NCI-H146 (cell line): ENCODE measurements at regions not wholly inside any gene's neighbourhood (a gene's known extent, or its start where the extent isn't known, plus 50 kb on each side); places are given as distances from the start of the nearest gene placed in this dataset.
"Not testable (repeated sequence)": the region's sequence is repeated elsewhere in the genome, so short reads cannot be mapped to it uniquely, and the experiment has no call there.

Source experiments
- DNase-seq: peaks from one replicate; lab custom pipeline; 2025; lab: John Stamatoyannopoulos, UW

DNA sequence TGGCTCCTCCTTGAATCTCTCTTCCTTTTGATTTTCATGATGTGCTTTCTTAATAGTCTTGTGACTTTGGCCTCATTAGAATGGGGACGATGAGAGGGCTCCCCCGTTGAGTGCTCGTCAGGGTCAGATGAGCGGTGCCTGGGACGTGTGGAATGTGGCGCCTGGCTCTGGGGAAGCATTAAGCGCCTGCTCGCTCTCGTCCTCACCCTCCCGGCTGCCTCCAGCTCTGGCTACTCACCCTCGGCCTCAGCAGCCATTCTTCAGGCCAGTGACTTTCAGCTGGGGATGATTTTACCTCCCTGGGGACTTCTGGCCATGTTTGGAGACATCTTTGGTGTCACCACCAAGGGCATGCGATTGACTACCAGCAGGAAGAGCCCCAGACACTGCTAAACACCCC is 69.7 kb downstream of the RPS6KA4 start:
- no peak for DNase-seq

DNA sequence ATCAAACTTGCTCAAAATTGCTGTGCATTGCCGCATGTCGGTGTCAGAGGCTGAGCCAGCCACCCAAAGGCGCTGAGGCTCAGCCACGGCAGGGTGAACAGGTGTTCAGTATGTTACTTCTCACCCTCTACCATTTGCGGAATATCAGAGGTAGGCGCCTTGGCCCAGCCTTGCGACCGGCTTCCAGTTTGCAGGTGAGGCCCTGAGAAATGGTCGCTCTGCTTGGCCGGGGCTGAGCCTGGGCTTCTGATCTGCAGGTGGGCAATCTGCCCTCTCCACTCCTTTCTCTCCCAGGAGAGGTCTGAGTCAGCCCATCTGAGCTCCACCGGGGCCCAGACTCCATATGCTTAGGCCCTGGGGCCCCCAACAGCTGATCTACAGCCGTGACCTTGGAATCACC is 71.0 kb downstream of the RPS6KA4 start:
- DNase-seq, result no peak

DNA sequence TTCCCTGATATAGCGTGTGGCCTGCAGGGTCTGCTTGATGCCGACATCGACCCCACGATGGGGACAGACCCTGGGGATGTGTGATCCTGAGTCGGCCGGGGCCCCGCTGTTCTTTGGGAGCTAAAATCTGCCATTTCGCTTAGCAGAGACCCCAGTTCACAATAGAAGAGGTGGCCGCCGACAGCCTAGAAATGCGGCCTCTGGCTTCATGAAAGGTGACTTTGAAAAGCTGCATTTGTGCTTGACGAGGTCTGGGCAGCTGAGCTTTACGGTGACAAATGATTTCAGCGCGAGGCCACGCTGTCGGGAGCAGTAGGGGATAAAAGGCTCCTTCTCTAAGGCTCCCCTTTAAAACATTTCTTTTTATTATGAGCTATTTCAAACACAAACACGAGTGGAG is 71.7 kb downstream of the RPS6KA4 start:
- DNase-seq, result no peak

DNA sequence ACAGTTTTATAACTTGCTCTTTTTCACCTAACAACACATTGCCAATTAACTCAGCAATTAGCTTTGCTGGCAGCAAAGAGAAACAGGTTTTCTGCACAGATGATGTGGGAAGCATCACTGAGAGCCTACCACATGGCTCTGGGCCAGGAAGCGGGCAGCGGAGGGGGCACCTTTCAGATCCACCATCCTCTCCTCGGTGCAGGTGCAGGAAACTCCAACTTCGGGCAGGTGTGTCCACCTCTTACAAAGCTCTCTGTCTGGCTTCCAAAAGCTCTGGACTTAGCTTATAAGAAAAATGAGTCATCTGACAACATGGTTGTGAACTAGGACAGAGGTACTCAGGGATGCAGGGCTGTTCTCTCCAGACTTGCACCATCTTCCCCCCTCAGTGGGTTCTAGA is 77.0 kb downstream of the RPS6KA4 start:
- no peak for DNase-seq

DNA sequence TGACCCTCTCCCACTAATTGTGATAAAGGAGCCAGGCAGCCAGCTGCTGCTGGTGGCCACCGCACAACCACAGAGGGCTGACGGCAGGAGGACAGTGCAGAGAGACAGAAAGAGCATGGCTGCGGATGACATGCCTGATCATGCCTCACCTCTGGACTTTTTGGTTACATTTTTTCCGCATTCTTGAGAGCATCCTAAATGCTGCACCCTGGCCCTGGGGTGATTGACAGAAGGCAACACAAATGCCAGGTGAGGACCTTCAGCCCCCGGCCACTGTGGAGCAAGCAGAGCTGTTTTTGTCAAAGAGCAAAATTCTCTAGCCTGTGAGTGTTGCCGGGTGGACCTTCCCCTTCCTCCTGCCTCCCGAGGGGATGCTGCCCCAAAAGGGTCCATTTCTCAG is 78.5 kb downstream of the RPS6KA4 start:
- no peak for DNase-seq

DNA sequence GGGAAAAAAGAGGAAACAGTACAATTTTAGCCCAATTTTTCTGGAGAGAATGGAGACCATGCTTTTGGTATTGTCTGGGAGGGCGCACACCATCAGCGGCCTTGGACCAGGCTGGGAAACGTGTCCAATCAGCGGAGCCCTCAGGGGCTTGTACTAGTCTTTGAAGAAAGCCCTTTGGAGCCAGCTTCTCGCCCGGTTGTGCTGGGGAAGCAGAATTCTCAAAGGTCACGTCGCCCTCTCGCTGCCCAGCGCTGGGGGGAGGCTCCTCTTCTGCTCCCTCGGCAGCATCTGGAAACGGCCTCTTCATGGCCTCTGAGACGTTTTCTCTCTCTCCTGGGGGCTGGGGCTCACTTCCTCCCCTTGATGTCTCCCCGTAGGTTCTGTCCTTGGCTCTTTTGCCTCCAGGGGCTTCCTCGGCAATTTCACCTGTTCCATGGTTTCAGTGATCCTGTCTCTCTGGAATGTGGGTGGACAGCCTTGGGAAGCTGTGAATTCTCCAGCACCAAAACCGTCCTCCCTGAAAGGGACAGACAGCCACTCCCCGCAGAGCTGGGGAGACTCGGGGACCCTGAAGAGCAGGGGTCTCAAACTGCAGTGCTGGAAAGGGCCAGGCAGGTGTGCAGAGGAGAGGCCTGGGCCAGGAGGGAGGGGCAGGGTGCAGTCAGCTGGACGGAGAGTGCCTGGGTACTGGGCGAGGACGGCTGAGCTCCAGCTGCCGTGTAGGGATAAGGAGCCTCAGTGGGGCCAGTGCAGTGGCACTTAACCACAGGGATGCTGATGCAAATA is 80.2 kb downstream of the RPS6KA4 start:
- DNase-seq, result no peak

DNA sequence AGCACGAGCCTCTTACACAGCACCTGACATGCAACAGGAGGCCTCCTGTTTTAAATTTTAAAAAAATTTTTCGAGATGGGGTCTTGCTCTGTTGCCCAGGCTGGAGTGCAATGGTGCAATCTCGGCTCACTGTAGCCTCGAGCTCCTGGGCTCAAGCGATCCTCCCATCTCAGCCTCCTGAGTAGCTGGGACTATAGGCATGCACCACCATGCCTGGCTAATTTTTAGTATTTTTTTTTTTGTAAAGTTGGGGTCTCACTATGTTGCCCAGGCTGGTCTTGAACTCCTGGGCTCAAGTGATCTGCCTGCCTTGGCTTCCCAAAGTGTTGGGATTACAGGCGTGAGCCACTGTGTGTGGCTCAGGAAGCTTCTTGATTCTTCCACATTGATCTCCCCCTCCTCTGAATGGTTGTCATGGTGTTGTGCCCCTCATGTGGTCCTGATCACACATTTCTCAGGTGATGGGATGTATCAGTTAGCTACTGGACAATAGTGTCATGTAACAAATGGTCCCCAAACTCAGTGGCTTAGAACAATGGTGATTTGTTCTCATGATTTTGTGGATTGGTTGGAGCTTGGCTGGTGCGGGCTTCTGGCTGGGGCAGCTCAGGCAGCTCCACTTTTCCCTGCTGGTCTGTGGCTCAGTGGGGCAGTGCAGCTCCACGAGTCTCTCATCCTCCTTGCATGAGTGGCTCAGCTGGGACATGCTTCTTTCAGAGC is 81.0 kb downstream of the RPS6KA4 start:
- DNase-seq, result not testable (repeated sequence)

DNA sequence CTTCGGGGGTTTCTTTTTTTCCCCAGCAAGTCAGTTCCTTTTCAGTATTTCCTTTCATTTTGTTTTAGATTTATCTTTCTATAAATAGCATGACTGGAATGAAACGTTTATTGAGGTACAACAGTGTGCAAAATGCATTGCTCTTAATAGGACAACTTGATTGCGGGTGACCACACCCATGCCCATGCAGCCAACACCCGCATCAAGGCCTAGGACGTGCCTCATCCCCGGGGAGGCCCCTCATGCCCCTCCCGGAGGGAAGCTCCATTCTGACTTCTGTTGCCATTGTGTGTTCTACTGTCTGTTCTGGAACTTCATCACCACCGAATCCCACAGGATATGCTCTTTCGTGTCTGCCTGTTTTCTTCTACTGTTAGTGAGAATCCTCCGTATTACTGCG is 82.2 kb downstream of the RPS6KA4 start:
- DNase-seq, result no peak

DNA sequence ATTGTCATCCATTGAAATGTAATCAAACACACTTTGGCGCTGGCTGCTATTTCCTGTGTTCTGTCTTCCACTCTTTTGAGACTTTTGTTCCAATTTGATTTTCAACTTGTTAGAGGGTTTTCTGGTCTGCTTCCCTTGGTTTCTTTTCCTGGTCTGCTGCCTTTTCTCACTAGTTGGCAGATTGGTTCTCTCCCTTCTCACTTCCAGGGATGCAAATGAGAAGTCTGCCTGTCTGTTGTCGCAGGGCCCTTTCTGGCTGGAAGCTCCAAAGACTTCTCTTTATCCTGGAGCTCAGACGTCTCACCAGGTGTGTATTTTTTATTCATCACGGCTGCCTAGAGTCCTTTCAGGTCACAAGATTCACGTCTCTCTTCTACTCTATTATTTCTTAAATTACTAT is 84.0 kb downstream of the RPS6KA4 start:
- DNase-seq, result no peak

DNA sequence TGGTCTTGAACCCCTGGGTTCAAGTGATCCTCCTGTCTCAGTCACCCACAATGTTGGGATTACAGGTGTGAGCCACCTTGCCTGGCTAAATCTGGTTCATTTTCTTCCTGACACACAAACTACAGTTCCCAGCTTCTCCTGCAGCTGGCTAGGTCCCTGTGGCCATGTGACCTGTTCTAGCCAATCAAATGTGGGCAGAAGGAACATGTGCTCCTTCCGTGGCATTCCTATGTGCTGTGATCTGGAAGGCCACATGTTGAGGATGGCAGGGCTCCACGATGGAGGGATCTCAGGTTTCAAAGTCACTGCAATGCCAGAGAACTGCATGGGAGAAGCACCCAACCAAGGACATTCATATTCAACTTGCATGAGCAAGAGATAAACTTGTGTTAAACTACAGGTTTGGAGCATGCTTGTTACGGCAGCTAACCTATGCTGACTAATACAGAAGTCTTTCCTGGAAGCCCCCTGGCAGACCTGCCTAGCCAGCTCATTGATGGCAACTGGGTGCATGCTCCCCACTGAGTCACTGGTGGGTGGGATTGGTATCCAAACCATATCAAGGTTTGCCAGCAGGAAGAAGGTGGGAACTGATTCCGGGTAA is 86.0 kb downstream of the RPS6KA4 start:
- no peak for DNase-seq

DNA sequence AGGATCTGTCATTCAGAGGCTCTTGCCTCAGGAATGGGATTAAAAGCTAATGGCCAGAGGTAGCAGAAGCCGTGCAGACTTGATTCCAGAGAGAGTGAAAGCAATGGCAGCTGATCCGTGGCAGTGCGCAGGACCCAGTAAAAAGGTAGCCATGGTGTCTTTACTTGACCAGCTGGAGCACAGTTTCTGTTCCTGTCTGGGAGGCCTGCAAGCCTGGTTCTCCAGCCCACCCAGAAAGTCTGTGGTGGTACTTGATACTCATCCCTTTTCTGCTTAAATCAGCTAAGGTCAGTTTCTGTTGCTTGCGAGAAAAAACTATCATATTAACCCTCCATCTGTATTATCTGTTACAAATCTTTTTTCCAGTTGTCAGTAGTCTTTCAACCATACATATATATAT is 86.7 kb downstream of the RPS6KA4 start:
- no peak for DNase-seq

DNA sequence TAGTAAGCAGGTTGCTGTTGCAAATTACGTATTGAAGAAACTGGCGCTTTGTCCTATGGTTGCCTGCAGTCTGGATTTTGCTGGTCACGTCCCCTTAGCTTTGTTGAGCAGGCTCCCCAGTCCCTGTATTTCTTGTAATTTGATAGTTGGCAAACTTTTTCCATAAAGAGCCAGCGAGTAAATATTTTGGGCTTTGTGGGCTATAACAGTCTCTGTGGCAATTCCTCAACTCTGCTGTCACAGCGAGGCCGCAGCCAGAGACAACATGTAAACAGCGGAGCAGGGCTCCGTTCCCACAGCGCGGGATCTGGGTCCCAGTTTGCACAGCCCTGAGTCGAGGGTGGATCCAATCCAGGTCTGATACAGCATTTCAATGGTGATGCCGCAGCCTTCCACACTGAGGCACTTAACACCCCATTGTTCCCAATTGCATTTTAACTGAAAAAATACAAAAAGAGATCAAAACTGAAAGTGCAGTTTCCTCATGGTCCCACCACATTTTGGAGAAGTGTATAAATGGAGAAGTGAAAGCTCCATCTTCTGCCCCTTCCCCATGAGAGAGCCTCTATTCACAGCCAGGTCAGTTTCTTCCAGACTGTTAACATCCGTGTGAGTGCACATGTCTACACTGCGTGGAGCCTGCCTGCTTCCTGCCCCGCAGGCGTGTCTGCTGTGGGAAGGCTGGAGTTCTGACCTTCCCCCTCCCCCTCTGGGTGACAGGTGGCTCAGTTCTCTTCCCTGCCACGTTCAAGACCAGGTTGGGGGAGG is 89.1 kb downstream of the RPS6KA4 start:
- DNase-seq, result no peak

DNA sequence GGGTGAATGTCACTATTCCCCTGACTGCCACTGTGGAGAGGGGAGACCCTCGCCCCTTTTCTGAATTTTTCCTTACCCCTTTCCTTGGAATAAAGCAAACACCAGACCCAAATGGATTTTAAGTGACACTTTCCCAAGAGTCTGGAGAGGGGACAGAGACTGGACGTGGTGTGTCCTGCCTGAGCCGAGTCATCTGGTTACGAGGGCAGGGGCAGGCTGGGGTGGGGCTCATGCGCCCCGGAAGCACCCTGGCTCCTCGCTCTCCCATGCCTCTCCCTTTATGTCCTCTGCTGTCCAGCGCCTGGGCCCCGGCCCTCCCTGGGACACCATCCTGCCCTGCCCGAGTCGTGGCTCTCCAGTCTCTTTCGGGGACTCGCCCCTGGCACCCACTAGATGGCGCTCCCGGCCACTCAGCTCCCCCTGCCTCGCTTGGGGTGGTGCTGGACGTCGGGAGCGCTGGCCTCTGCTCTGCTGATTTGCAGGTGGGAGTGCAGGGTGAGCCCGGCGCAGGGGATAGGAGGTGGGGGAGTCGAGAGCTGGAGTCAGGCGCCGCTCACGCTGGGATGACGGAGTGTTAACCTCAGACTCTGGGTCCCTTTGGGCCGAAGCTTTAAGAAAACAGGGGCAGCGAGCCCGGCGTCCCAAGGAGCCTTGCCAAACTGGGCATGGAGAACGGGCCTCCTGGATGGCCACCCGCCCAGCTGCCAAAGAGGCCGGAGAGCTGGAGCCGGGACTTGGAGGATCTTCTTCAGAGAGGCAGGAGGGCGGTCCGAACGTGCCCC is 89.8 kb downstream of the RPS6KA4 start:
- DNase-seq, result peak; percentile 64

DNA sequence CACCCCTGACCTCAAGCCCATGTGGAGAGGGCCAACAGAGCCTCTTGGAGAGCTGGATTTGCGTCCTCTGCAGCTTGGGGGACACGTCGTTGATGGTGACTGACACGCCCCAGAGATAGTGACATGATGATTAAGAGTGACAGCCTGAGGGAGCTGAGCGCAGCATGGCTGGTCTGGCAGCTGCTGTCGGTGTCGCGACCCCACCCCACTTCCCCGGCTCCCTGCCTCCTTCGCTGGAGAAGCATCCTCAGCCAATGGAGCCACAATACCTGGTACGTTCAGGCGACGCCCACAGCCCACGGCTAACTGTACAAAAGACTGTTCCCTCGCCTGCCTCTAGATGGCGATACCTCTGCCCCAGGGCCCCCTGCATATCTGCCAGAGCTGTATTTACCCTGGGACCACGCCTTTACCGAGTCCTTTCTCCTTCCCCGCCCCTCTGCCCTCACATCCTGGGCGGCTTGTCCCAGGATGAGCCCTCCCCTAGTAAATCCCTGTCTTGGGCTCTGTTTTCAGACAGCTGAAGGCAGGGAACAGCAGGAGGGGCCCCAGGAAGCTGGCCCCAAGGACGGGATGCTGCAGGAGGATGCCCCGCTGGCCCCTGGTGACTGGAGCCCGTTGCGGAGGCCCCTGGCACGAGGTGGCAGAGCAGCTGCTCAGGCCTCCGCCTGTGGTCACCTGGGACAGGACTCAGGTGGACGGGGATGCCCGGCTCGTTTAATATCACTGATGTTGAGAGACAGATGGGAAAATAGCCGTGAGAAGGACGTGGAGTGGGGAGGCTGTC is 90.6 kb downstream of the RPS6KA4 start:
- DNase-seq, result peak; percentile 69

DNA sequence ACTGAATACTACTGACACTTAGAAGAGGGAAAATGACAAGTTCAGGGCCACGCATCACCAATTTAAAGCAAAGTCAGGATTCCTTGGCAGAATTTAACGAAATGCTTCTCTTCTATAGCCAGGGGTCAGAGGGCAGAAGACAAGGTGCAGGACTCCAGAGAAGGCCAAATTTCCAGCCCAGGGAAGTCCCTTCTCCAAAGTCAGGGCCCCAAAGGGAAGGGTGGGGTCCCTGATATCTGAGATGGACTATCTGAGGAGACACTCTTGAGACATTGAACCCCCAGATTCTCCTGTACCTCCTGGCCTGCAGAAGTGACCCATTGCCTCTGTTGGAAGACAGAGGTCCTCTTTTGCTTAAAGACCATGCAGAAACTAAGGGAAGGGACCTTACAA is 91.2 kb downstream of the RPS6KA4 start:
- no peak for DNase-seq

DNA sequence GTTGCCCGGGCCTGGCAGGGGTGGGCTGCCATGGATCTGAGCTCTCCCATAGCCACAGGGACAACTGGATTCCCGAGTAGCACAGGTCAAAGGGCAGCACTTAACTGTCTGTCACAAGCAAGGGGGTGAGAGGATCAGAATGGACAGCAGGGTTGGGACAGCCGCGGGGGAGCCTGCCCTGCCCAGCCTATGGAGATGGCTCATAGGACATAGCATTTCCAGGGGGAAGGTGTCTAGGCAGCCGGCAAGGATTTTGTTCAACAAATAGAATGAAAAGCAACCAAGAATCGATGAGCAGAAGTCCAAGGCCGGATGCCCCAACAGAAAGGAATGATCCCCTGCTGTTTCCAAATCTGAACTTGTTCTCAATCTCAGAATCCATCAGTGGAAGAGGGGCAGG is 92.9 kb downstream of the RPS6KA4 start:
- DNase-seq, result no peak

DNA sequence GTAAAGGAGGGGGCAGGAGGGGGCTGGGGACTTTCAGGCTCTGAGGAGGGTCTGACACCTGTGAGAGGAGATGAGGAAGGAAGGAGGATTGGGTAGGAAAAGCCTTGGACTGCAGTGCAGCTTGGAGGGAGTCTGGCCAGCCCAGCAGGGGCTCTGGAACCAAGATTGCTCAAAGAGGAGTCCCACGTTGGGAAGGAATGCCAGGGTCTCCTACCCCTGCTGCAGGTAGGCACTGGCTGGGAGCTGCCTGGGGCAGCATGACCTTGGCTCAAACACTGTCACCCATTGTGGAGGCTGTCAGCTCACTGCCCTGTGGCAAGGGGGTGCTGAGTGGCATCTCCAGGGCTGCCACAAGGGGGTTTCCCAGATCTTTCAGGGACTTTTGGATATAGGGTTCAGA is 94.5 kb downstream of the RPS6KA4 start:
- DNase-seq, result no peak

DNA sequence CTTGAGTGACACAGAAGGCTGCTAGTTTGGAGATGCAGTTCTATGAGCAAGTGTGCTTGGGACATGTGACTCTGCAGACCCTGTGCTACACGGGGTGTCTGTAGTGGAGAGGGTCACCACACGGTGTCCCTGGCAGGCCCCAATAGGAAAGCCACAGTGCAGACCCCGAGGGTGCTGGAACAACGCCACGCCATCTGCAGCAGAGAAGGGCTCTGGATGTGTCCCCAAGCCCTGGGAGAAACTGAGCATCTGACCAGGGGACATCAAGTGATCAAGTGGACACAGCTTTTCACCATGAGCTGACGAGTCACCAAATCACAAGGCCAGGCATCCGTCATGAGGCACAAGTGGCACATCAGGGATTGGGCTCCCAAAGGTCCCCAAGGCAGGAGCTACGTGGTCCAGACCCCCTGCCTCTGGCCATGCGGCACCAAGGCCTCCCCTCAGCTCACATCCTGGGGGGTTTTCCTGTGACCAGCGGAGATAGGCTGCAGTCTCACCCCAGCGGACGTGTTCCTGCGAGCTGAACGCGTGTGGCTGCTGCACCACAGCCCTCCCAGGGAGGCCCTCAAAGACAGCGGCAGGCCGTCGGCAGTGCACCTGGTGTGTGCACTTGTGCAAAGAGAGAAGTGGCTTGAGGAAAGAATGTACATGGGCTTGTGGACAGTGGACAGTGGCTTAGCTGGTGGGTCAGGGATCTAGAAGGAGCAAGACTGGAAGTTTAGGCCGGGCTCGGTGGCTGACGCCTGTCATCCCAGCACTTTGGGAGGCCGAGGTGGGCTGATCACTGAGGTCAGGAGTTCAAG is 96.7 kb downstream of the RPS6KA4 start:
- no peak for DNase-seq

DNA sequence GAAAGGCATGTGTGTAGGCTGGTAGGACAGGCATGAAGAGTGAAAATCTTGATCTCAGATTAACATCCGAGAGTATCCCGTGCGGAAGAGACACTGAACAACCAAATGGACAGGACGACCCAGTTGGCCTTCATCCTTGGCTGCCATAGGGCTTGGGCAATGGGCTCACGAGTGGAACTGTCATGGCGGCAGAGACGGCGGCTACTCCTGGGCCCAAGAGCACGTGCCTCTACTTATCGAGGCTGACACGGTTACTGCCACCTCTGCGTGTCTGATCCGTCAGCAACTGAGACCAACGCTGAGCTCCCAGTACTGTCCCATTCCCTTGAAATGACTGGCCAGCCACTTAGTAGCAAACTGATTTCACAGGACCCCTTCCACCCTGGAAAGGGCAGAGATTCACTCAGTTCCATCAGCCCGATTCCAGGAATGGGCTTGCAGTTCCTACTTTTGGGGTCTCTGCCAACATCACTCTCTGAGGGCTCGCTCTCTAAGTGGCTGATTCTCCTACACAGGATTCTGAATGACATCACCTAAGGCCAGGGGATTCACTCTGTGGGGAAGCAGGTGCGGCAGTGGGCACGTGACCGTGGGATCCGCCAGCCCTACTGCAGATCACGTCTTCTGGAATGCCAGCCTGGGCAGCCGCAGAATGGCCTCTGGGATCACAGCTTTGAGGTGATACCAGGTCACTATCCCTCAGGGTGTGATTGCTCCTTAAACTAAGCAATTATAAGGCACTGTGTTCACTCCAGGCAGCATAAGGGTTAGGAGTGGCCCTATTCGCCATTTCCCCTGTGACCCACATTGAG is 97.8 kb downstream of the RPS6KA4 start:
- DNase-seq, result no peak
